HEK293 (cell line): ENCODE measurements at regions not wholly inside any gene's neighbourhood (a gene's known extent, or its start where the extent isn't known, plus 50 kb on each side); places are given as distances from the start of the nearest gene placed in this dataset.

Source experiments
- CTCF ChIA-PET: fragments of 350-600 bp; formaldehyde crosslinking; extraction: SDS; loops from one replicate; lab custom pipeline; 2021; ENCODE audit warnings: antibody characterized with exemption; lab: Yijun Ruan, JAX
- POLR2A ChIA-PET: fragments of 300-600 bp; formaldehyde crosslinking; extraction: SDS; loops from one replicate; lab custom pipeline; 2020; ENCODE audit warnings: antibody characterized with exemption, inconsistent platforms; lab: Yijun Ruan, JAX
- H3K27ac ChIP-seq: fragments of 200-500 bp; sonication (Bioruptor generic); 2 replicates; pipeline ENCODE4 v1.5.1; 2014; ENCODE audit warnings: low read depth, low read length, control low read depth, inconsistent platforms; ENCODE audit errors: extremely low read depth
- H3K36me3 ChIP-seq, 2 experiments: fragments of 200-500 bp in 1 of 2; sonication (Bioruptor generic) in 1 of 2; 1 replicate in 1 of 2; 2 replicates in 1 of 2; pipeline ENCODE4 v1.5.1; 2014 to 2017; ENCODE audit warnings: inconsistent platforms in 2 of 2, low read length in 2 of 2; ENCODE audit not compliant: control insufficient read depth in 2 of 2, insufficient read depth in 1 of 2
- H3K4me1 ChIP-seq: fragments of 200-500 bp; sonication (Bioruptor generic); 2 replicates; pipeline ENCODE4 v1.5.1; 2014; ENCODE audit warnings: mild to moderate bottlenecking, low read length, inconsistent platforms; ENCODE audit not compliant: control insufficient read depth, insufficient read depth
- H3K4me3 ChIP-seq: 2 replicates; pipeline ENCODE4 v1.5.1; 2011; ENCODE audit warnings: low read depth, mild to moderate bottlenecking, control low read depth, low read length, moderate library complexity
- H3K9me3 ChIP-seq: fragments of 200-500 bp; sonication (Bioruptor generic); 2 replicates; pipeline ENCODE4 v1.5.1; 2014; ENCODE audit warnings: low read depth, low read length, inconsistent platforms; ENCODE audit not compliant: control insufficient read depth, insufficient read depth
- GFI1B ChIP-seq: fragments of 450-650 bp; formaldehyde crosslinking; IDR thresholded peaks from 2 replicates; pipeline ENCODE4 v1.5.1; 2016; ENCODE audit warnings: missing biosample characterization, missing genetic modification characterization
- GLI4 ChIP-seq: fragments of 450-650 bp; formaldehyde crosslinking; IDR thresholded peaks from 2 replicates; pipeline ENCODE4 v1.5.1; 2016; ENCODE audit warnings: missing biosample characterization, missing genetic modification characterization
- HOXD13 ChIP-seq: sonication (generic); formaldehyde crosslinking; IDR thresholded peaks from 2 replicates; pipeline ENCODE4 v1.8.0; 2022; ENCODE audit warnings: missing genetic modification reagents, borderline replicate concordance
- KLF1 ChIP-seq: fragments of 450-650 bp; formaldehyde crosslinking; IDR thresholded peaks from 2 replicates; pipeline ENCODE4 v1.5.1; 2016; ENCODE audit warnings: missing biosample characterization, missing genetic modification characterization
- KLF8 ChIP-seq: fragments of 450-650 bp; formaldehyde crosslinking; IDR thresholded peaks from 2 replicates; pipeline ENCODE4 v1.5.1; 2016; ENCODE audit warnings: missing biosample characterization, missing genetic modification characterization
- SCRT1 ChIP-seq: fragments of 450-650 bp; formaldehyde crosslinking; IDR thresholded peaks from 2 replicates; pipeline ENCODE4 v1.5.1; 2016; ENCODE audit warnings: missing biosample characterization, missing genetic modification characterization, borderline replicate concordance
- SCRT2 ChIP-seq: fragments of 450-650 bp; formaldehyde crosslinking; IDR thresholded peaks from 2 replicates; pipeline ENCODE4 v1.5.1; 2016; ENCODE audit warnings: missing biosample characterization, missing genetic modification characterization
- TRIM28 ChIP-seq: IDR thresholded peaks from 2 replicates; pipeline ENCODE4 v1.6.1; 2011; ENCODE audit warnings: low read length, control low read depth, borderline replicate concordance
- TSHZ1 ChIP-seq: fragments of 450-650 bp; formaldehyde crosslinking; IDR thresholded peaks from 2 replicates; pipeline ENCODE4 v1.5.1; 2016; ENCODE audit warnings: missing biosample characterization, missing genetic modification characterization, borderline replicate concordance
- ZBTB49 ChIP-seq: fragments of 450-650 bp; formaldehyde crosslinking; IDR thresholded peaks from 2 replicates; pipeline ENCODE4 v1.5.1; 2016; ENCODE audit warnings: missing biosample characterization, missing genetic modification characterization, low read depth
- ZBTB6 ChIP-seq: fragments of 450-650 bp; formaldehyde crosslinking; IDR thresholded peaks from 2 replicates; pipeline ENCODE4 v1.5.1; 2017; ENCODE audit warnings: missing biosample characterization, missing genetic modification characterization
- ZFP41 ChIP-seq: fragments of 450-650 bp; formaldehyde crosslinking; IDR thresholded peaks from 2 replicates; pipeline ENCODE4 v1.5.1; 2016; ENCODE audit warnings: missing biosample characterization, missing genetic modification characterization, borderline replicate concordance
- ZNF214 ChIP-seq: fragments of 450-650 bp; formaldehyde crosslinking; IDR thresholded peaks from 2 replicates; pipeline ENCODE4 v1.5.1; 2017; ENCODE audit warnings: missing biosample characterization, mild to moderate bottlenecking, missing genetic modification characterization, borderline replicate concordance
- ZNF24 ChIP-seq: fragments of 450-650 bp; formaldehyde crosslinking; IDR thresholded peaks from 2 replicates; pipeline ENCODE4 v1.5.1; 2016; ENCODE audit warnings: missing biosample characterization, missing genetic modification characterization
- ZNF280D ChIP-seq: fragments of 450-650 bp; formaldehyde crosslinking; IDR thresholded peaks from 2 replicates; pipeline ENCODE4 v1.5.1; 2016; ENCODE audit warnings: missing biosample characterization, missing genetic modification characterization
- ZNF311 ChIP-seq: fragments of 450-650 bp; formaldehyde crosslinking; IDR thresholded peaks from 2 replicates; pipeline ENCODE4 v1.5.1; 2017; ENCODE audit warnings: missing biosample characterization, missing genetic modification characterization, borderline replicate concordance
- ZNF391 ChIP-seq: fragments of 450-650 bp; formaldehyde crosslinking; IDR thresholded peaks from 2 replicates; pipeline ENCODE4 v1.5.1; 2016; ENCODE audit warnings: low read depth, missing biosample characterization, missing genetic modification characterization, borderline replicate concordance
- ZNF561 ChIP-seq: fragments of 450-650 bp; IDR thresholded peaks from 2 replicates; pipeline ENCODE4 v1.5.1; 2018; ENCODE audit warnings: missing biosample characterization, missing genetic modification characterization, borderline replicate concordance
- ZNF571 ChIP-seq: fragments of 450-650 bp; formaldehyde crosslinking; IDR thresholded peaks from 2 replicates; pipeline ENCODE4 v1.5.0; 2017; ENCODE audit warnings: missing biosample characterization, missing genetic modification characterization
- ZNF791 ChIP-seq: fragments of 450-650 bp; formaldehyde crosslinking; IDR thresholded peaks from 2 replicates; pipeline ENCODE4 v1.5.1; 2016; ENCODE audit warnings: missing biosample characterization, missing genetic modification characterization

GRCh38 chr5:163023846-163024245, 413.5 kb upstream of the CCNG1 start (continued):
- TF ChIP-seq ZBTB49 (no peak), ZNF280D (tag by site-specific recombination) (no peak)

GRCh38 chr5:163024936-163025335, 412.5 kb upstream of the CCNG1 start:
- Histone ChIP-seq H3K4me3 (no peak overlapping the region), H3K36me3 (no peaks in the 10 kb centered on the region), H3K9me3 (no peaks in the 10 kb centered on the region)
- CTCF ChIA-PET, result no interaction called here
- TF ChIP-seq KLF8 (tag by site-specific recombination) (no peak), ZBTB49 (no peak), ZFP41 (no peak), SCRT2 (tag by site-specific recombination) (no peak), ZNF791 (tag by site-specific recombination) (no peak)
- TF ChIP-seq, all 188 proteins: peak for 0
- no peak overlapping the region for H3K27ac ChIP-seq
- H3K4me1 ChIP-seq, result no peaks in the 10 kb centered on the region
- POLR2A ChIA-PET, result no interaction called here

- H3K4me3 ChIP-seq, result no peak overlapping the region
- POLR2A ChIA-PET, result no interaction called here
- no peaks in the 10 kb centered on the region for H3K4me1 ChIP-seq
- H3K36me3 ChIP-seq, result no peaks in the 10 kb centered on the region
- CTCF ChIA-PET, result interaction anchor here (0.5 kb wide), 1 partner anchor 157 kb away, joined by 3 read pairs; no protein-coding TSS in a partner anchor
- no peak for TF ChIP-seq HOXD13 (CRISPR knock-in tag)
- TF ChIP-seq SCRT1, result no peak
- no peak for TF ChIP-seq KLF1 (tag by site-specific recombination)
- no peak for TF ChIP-seq ZBTB6 (tag by site-specific recombination)
- TF ChIP-seq ZNF571 (tag by site-specific recombination), result no peak
- no peak for TF ChIP-seq TSHZ1 (tag by site-specific recombination)
- no peak for TF ChIP-seq ZNF214
- no peak for TF ChIP-seq ZNF391 (tag by site-specific recombination)
- TF ChIP-seq TRIM28, result no peak
- no peak for TF ChIP-seq GLI4
- TF ChIP-seq ZNF311 (tag by site-specific recombination), result no peak
- TF ChIP-seq GFI1B (tag by site-specific recombination), result no peak
- no peak for TF ChIP-seq ZNF561 (tag by site-specific recombination)
- TF ChIP-seq ZNF24, result no peak
- H3K9me3 ChIP-seq, result no peaks in the 10 kb centered on the region
- H3K27ac ChIP-seq, result no peak overlapping the region
These were observed 403.7 kb upstream of the CCNG1 start for GRCh38 chr5:163033656-163034055.
